NB4 (cell line): ENCODE measurements at regions not wholly inside any gene's neighbourhood (a gene's known extent, or its start where the extent isn't known, plus 50 kb on each side); places are given as distances from the start of the nearest gene placed in this dataset.

Experiments used
- DNase-seq: peaks from one replicate; pipeline ENCODE4 v3.0.0; 2010; ENCODE audit warnings: low read depth
- H3K4me3 ChIP-seq: one replicate; pipeline ENCODE4 v1.5.1; 2011; ENCODE audit warnings: mild to moderate bottlenecking, low read depth, low read length, moderate library complexity
- CTCF ChIP-seq: IDR thresholded peaks from one replicate; pipeline ENCODE4 v1.5.1; 2012; ENCODE audit warnings: low read depth, low read length
- MAX ChIP-seq: IDR thresholded peaks from 2 replicates; pipeline ENCODE4 v1.6.1; 2011; ENCODE audit warnings: low read depth, low read length
- MYC ChIP-seq: IDR thresholded peaks from 2 replicates; pipeline ENCODE4 v1.6.1; 2011; ENCODE audit warnings: low read depth, low read length
- POLR2A ChIP-seq: IDR thresholded peaks from 2 replicates; pipeline ENCODE4 v1.6.1; 2011; ENCODE audit warnings: mild to moderate bottlenecking; ENCODE audit not compliant: insufficient read length; ENCODE audit errors: extremely low read depth

- no peak overlapping the region for H3K4me3 ChIP-seq
Measured at GRCh38 chr1:114342376-114342775, 168.6 kb downstream of the TRIM33 start.

GRCh38 chr1:114341856-114342255 lies 169.1 kb downstream of the TRIM33 start:
- TF ChIP-seq POLR2A: no peak
- no peak overlapping the region for H3K4me3 ChIP-seq
- DNase-seq: peak; percentile 9

More at GRCh38 chr1:114342376-114342775, 168.6 kb downstream of the TRIM33 start:
- DNase-seq: peak; percentile 61
- TF ChIP-seq CTCF (no peak), POLR2A (no peak), MAX (no peak), MYC (no peak; the same call in 1 of the 2 replicates)

- DNase-seq: no peak
- no peak overlapping the region for H3K4me3 ChIP-seq
- TF ChIP-seq MYC (no peak), POLR2A (no peak), CTCF (no peak), MAX (no peak)
Measured at GRCh38 chr1:114341299-114341698, 169.7 kb downstream of the TRIM33 start.

GRCh38 chr1:114340892-114341291 lies 170.1 kb downstream of the TRIM33 start:
- TF ChIP-seq MAX: no peak
- no peak overlapping the region for H3K4me3 ChIP-seq
- DNase-seq: no peak

GRCh38 chr1:114339379-114339778 lies 171.6 kb downstream of the TRIM33 start:
- TF ChIP-seq CTCF (no peak), POLR2A (no peak), MYC (no peak), MAX (no peak)
- no peak for DNase-seq
- no peak overlapping the region for H3K4me3 ChIP-seq

- TF ChIP-seq CTCF (no peak), MYC (no peak), MAX (no peak), POLR2A (no peak)
- H3K4me3 ChIP-seq: no peak overlapping the region
- DNase-seq: no peak
Measured at GRCh38 chr1:114338191-114338890, 172.7 kb downstream of the TRIM33 start.

GRCh38 chr1:114337417-114337816 lies 173.6 kb downstream of the TRIM33 start:
- H3K4me3 ChIP-seq: no peak overlapping the region
- TF ChIP-seq MAX: no peak
- TF ChIP-seq CTCF: no peak
- no peak for TF ChIP-seq MYC
- no peak for DNase-seq
